Endothelial cell of umbilical vein (primary cell): ENCODE measurements at regions not wholly inside any gene's neighbourhood (a gene's known extent, or its start where the extent isn't known, plus 50 kb on each side); places are given as distances from the start of the nearest gene placed in this dataset.

Experiments used
- BruUV-seq: library from RNA; stranded (reverse); fragments of 400-500 nt; replicated peaks from 2 replicates; lab custom pipeline; 2021; lab: Mats Ljungman, UMichigan
- CTCF ChIA-PET: fragments of 300-600, 350-600 bp; sonication (Branson Sonifier 250); formaldehyde crosslinking; loops from one replicate; lab custom pipeline; 2021; ENCODE audit warnings: antibody characterized with exemption, inconsistent platforms; lab: Charles Lee
- POLR2A ChIA-PET: fragments of 300-600, 350-600 bp; sonication (Branson Sonifier 250); formaldehyde crosslinking; loops from one replicate; lab custom pipeline; 2021; ENCODE audit warnings: antibody characterized with exemption, inconsistent platforms; lab: Charles Lee
- DNase-seq: peaks from one replicate; pipeline ENCODE4 v3.0.0-alpha.2; 2011; ENCODE audit warnings: low read depth, low spot score
- FAIRE-seq: peaks from 2 replicates; lab custom pipeline; 2011; peaks lifted over from hg19 to GRCh38; lab: Jason Lieb, UNC
- H2AFZ ChIP-seq: 2 replicates; pipeline ENCODE4 v1.6.0; 2012; ENCODE audit warnings: low read depth, low read length, control low read depth, inconsistent platforms
- H3K27ac ChIP-seq: 2 replicates; pipeline ENCODE4 v1.5.1; 2011; ENCODE audit warnings: low read depth, mild to moderate bottlenecking, control low read depth, low read length, moderate library complexity; ENCODE audit not compliant: insufficient read depth
- H3K27me3 ChIP-seq, 2 experiments: 2 replicates each; pipeline versions ENCODE4 v1.6.0 to v1.6.1; 2011; ENCODE audit warnings: low read length in 2 of 2, mixed read lengths in 1 of 2; ENCODE audit not compliant: control insufficient read depth in 2 of 2, insufficient read depth in 2 of 2
- H3K36me3 ChIP-seq, 2 experiments: 2 replicates in 1 of 2; 3 replicates in 1 of 2; pipeline ENCODE4 v1.5.1; 2011; ENCODE audit warnings: low read length in 2 of 2, mild to moderate bottlenecking in 1 of 2, moderate library complexity in 1 of 2; ENCODE audit not compliant: control insufficient read depth in 2 of 2, insufficient read depth in 2 of 2; ENCODE audit errors: extremely low read depth in 1 of 2
- H3K4me1 ChIP-seq: 3 replicates; pipeline ENCODE4 v1.5.1; 2011; ENCODE audit warnings: mild to moderate bottlenecking, low read length; ENCODE audit not compliant: control insufficient read depth, insufficient read depth; ENCODE audit errors: extremely low read depth
- H3K4me2 ChIP-seq: 2 replicates; pipeline ENCODE4 v1.6.1; 2011; ENCODE audit warnings: low read length, control low read depth, mixed read lengths; ENCODE audit not compliant: insufficient read depth
- H3K4me3 ChIP-seq, 3 experiments: fragments of 200-600 bp in 1 of 3; sonication (generic), shearing (Covaris generic) in 1 of 3; replicated peaks in 1 of 3; 2 replicates each; pipeline ENCODE4 v1.5.1; 2011 to 2016; ENCODE audit warnings: control low read depth in 3 of 3, low read length in 3 of 3, mild to moderate bottlenecking in 2 of 3, inconsistent platforms in 1 of 3, low read depth in 1 of 3, moderate library complexity in 1 of 3; ENCODE audit not compliant: insufficient read depth in 1 of 3
- H3K79me2 ChIP-seq: 2 replicates; pipeline ENCODE4 v1.6.0; 2012; ENCODE audit warnings: low read length, inconsistent platforms; ENCODE audit not compliant: control insufficient read depth, insufficient read depth
- H3K9ac ChIP-seq: replicated peaks from 2 replicates; pipeline ENCODE3; 2011; ENCODE audit warnings: low read length, control low read depth; ENCODE audit not compliant: insufficient read depth; ENCODE audit errors: extremely low read depth
- H3K9me1 ChIP-seq: replicated peaks from 3 replicates; pipeline ENCODE4 v1.6.0; 2011; ENCODE audit warnings: mild to moderate bottlenecking, low read length; ENCODE audit not compliant: control insufficient read depth, insufficient read depth; ENCODE audit errors: extremely low read depth
- H3K9me3 ChIP-seq: replicated peaks from 2 replicates; pipeline ENCODE4 v1.5.1; 2012; ENCODE audit warnings: low read length, inconsistent platforms; ENCODE audit not compliant: control insufficient read depth, insufficient read depth
- H4K20me1 ChIP-seq: replicated peaks from 2 replicates; pipeline ENCODE3; 2011; ENCODE audit warnings: mild to moderate bottlenecking, low read length; ENCODE audit not compliant: control insufficient read depth, insufficient read depth; ENCODE audit errors: extremely low read depth
- CTCF ChIP-seq, 2 donors: IDR thresholded peaks; 1 replicate in 1 of 2; 2 replicates in 1 of 2; pipeline ENCODE4 v1.5.1; 2011; ENCODE audit warnings: low read length in 2 of 2, mild to moderate bottlenecking in 2 of 2, moderate library complexity in 2 of 2, control low read depth in 1 of 2, inconsistent platforms in 1 of 2, low read depth in 1 of 2; ENCODE audit not compliant: insufficient read depth in 1 of 2; ENCODE audit errors: extremely low read depth in 1 of 2
- EZH2 ChIP-seq: IDR thresholded peaks from 2 replicates; pipeline ENCODE4 v1.6.1; 2012; ENCODE audit warnings: borderline replicate concordance, low read depth, mild to moderate bottlenecking, moderate library complexity, low read length, inconsistent platforms; ENCODE audit not compliant: severe bottlenecking
- FOS ChIP-seq: IDR thresholded peaks from 2 replicates; pipeline ENCODE4 v1.6.1; 2011; ENCODE audit warnings: mild to moderate bottlenecking, low read length, moderate library complexity, borderline replicate concordance; ENCODE audit not compliant: insufficient read depth
- GATA2 ChIP-seq: IDR thresholded peaks from 2 replicates; pipeline ENCODE4 v1.7.0; 2011; ENCODE audit warnings: low read depth, mild to moderate bottlenecking, moderate library complexity, mixed read lengths, low read length; ENCODE audit not compliant: insufficient read length, insufficient read depth
- JUN ChIP-seq: IDR thresholded peaks from 2 replicates; pipeline ENCODE4 v1.6.1; 2011; ENCODE audit warnings: borderline replicate concordance, low read depth; ENCODE audit not compliant: insufficient read length, insufficient read depth
- MAX ChIP-seq: IDR thresholded peaks from 2 replicates; pipeline ENCODE4 v1.6.1; 2011; ENCODE audit not compliant: insufficient read depth, insufficient read length
- MYC ChIP-seq: IDR thresholded peaks from one replicate; pipeline ENCODE4 v1.6.1; 2011; ENCODE audit warnings: mild to moderate bottlenecking, low read depth, low read length
- POLR2A ChIP-seq: IDR thresholded peaks from 2 replicates; pipeline ENCODE4 v1.6.1; 2012; ENCODE audit warnings: low read depth, mild to moderate bottlenecking, control low read depth, low read length
- POLR2AphosphoS5 ChIP-seq: IDR thresholded peaks from 2 replicates; pipeline ENCODE4 v1.6.1; 2012; ENCODE audit warnings: low read depth, mild to moderate bottlenecking, control low read depth, low read length, moderate library complexity; ENCODE audit not compliant: insufficient read depth
- dilution Hi-C: fragments of 300-500 bp; cut with MboI; formaldehyde crosslinking; loops from one replicate; pipeline ENCODE4 v1.15.0; 2019; ENCODE audit warnings: low sequenced_read_pairs; ENCODE audit not compliant: extremely low pct_ligation_motif_present
- intact Hi-C: fragments of 100-400 bp; cut with micrococcal nuclease; formaldehyde crosslinking; loops from one replicate; pipeline ENCODE4 v1.10.0; 2022

GRCh38 chr4:124318292-124318691 lies 394.2 kb downstream of the ANKRD50 start:
- Histone ChIP-seq H4K20me1 (no peaks in the 10 kb centered on the region), H3K4me1 (no peaks in the 10 kb centered on the region), H3K9me1 (no peaks in the 10 kb centered on the region), H3K9me3 (no peaks in the 10 kb centered on the region), H3K4me3 (no peak overlapping the region), H3K9ac (no peak overlapping the region), H2AFZ (no peak overlapping the region), H3K4me2 (no peak overlapping the region), H3K36me3 (no peaks in the 10 kb centered on the region), H3K27me3 (no peaks in the 10 kb centered on the region), H3K79me2 (no peaks in the 10 kb centered on the region), H3K27ac (no peak overlapping the region)
- TF ChIP-seq MAX (no peak), POLR2A (no peak), MYC (no peak), EZH2 (no peak), GATA2 (no peak), CTCF (IDR thresholded peaks at IDR 0.05; ENCODE audit: extremely low read depth in 1 of 2, insufficient read depth in 1 of 2, low read depth in 1 of 2, low read length in 2 of 2) (no peak)
- no TSS peak for BruUV-seq
- ChIA-PET POLR2A (no interaction called here), CTCF (no interaction called here)
- DNase-seq (no peak), FAIRE-seq (no peak)
- dilution Hi-C loops (no loop called here), intact Hi-C loops (no loop called here)

- TF ChIP-seq MAX (no peak), CTCF (IDR thresholded peaks at IDR 0.05; ENCODE audit: extremely low read depth in 1 of 2, insufficient read depth in 1 of 2, low read depth in 1 of 2, low read length in 2 of 2) (no peak), EZH2 (no peak), FOS (no peak), POLR2A (no peak), JUN (no peak), GATA2 (no peak), MYC (no peak), POLR2AphosphoS5 (no peak)
- no TSS peak for BruUV-seq
- CTCF ChIA-PET: interaction anchor here (0.8 to 1.6 kb wide), 5 partner anchors 13 to 1407 kb away, joined by 3 to 5 read pairs (median 3); no protein-coding TSS in a partner anchor
- no peak overlapping the region for H3K4me2 ChIP-seq
- FAIRE-seq: no peak
- H4K20me1 ChIP-seq: no peaks in the 10 kb centered on the region
- H3K9ac ChIP-seq: no peak overlapping the region
- H3K27me3 ChIP-seq: no peaks in the 10 kb centered on the region
- no peak overlapping the region for H2AFZ ChIP-seq
- no peaks in the 10 kb centered on the region for H3K9me1 ChIP-seq
- intact Hi-C loops (loop anchor here (5.0 kb wide), 4 partner anchors 549 to 1564 kb away; no protein-coding TSS in a partner anchor), dilution Hi-C loops (no loop called here)
- H3K4me1 ChIP-seq: no peaks in the 10 kb centered on the region
- no peak overlapping the region for H3K27ac ChIP-seq
- no peaks in the 10 kb centered on the region for H3K79me2 ChIP-seq
- POLR2A ChIA-PET: no interaction called here
- no peak for DNase-seq
- no peaks in the 10 kb centered on the region for H3K36me3 ChIP-seq
- H3K9me3 ChIP-seq: no peaks in the 10 kb centered on the region
- no peak overlapping the region for H3K4me3 ChIP-seq
Measured at GRCh38 chr4:124321364-124321763, 391.2 kb downstream of the ANKRD50 start.
